NCI-H1694 treated with DMSO at 0.1 percent for 48 hours (cell line): ENCODE measurements at regions not wholly inside any gene's neighbourhood (a gene's known extent, or its start where the extent isn't known, plus 50 kb on each side); places are given as distances from the start of the nearest gene placed in this dataset.
"Not testable (repeated sequence)": the region's sequence is repeated elsewhere in the genome, so short reads cannot be mapped to it uniquely, and the experiment has no call there.

Experiments used
- DNase-seq: peaks from one replicate; lab custom pipeline; 2025; lab: John Stamatoyannopoulos, UW

DNA sequence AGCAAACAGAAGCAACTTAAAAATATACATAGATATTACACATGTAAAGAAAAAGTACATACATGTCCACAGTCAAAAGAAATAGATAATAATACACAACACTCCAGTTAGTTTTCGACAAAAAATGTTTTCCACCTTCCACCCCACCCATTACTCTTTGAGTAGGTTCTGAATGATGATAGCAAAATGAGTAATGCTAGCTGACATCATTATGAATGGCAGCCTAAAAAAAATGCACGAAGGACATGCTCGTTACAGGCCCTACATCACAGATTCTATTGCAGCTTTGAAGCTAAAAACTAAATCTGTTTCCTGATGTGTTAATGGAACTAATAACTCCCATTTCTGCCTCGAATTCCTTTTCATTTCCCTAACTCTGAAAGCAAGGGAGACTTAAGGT lies 578.7 kb upstream of the NETO1 start:
- DNase-seq, result no peak

- no peak for DNase-seq
These were observed 563.8 kb upstream of the NETO1 start for GRCh38 chr18:73431620-73432019.

DNA sequence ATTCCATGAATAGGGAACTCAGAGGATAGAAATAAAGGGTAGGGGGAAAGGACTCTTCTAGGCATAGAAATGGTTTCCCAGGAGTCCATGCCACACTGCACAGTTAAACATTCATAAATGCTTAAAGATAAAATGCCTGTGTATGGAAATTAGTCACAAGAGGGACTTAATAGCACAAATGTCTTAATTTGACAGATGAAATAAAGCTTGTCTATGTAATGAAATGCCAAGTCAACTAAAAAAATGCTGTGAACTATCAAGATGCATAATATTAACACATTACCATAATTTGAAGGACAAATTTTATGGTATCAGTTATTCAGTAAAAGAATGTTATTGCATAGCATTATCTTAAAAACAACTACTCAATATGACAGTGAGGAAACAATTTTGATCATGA lies 553.2 kb upstream of the NETO1 start:
- no peak for DNase-seq

DNA sequence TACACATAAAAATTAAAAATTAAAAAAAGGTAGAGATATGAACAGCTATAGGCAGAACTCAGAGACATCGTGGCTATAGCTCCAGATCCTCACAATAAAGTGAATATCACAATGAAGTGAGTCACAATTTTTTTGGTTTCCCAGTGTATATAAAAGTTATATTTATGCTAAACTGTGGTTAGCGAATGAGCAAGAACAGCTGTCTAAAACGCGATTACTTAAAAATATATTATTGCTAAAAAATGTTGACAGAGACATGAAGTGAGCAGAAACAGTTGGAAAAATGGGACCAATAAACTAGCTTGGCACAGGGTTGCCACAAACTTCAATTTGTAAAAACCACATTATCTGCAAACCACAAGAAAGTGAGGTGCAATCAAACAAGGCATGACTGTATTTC lies 551.7 kb upstream of the NETO1 start:
- DNase-seq, result no peak

GRCh38 chr18:73414598-73414997 lies 546.8 kb upstream of the NETO1 start:
- DNase-seq, result no peak

DNA sequence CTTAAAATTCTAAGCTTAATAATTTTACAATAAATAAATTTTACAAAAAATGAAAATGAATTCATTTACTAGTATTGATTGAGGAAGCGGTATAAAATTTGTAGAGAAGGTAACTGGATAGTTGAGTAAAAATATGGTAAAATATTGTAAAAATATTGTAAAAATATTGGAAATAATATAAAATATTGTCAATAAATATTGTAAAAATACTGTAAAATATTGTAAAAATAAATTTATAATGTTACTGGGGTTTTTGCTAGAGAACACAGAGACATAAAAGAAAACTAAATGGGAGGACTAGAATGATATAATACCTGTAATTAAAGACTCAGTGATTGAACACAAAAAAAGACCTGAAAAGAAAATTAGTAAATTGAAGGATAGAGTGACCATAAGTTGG lies 546.3 kb upstream of the NETO1 start:
- no peak for DNase-seq

- DNase-seq, result no peak
These were observed 541.5 kb upstream of the NETO1 start for GRCh38 chr18:73409242-73409641.

GRCh38 chr18:73408469-73408868 lies 540.7 kb upstream of the NETO1 start:
- no peak for DNase-seq

DNA sequence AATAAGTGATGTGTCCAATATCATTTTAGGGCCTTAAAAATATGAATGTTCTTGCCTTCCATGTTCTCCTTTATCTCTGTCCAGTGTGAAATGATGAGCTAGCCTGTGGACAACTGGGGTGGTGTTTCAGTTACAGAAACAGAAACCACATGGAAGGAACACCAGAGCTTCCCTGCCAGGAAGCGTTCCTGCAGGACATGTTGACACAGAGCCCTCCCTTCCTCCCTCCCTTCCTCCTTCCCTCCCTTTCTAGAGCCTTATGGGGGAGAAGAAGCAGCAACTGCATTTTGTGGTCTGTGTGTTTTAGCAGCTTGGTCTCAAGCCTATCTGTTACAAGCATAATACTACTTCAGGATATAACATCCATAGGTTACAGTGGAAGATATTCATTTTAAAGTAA lies 539.7 kb upstream of the NETO1 start:
- no peak for DNase-seq

DNA sequence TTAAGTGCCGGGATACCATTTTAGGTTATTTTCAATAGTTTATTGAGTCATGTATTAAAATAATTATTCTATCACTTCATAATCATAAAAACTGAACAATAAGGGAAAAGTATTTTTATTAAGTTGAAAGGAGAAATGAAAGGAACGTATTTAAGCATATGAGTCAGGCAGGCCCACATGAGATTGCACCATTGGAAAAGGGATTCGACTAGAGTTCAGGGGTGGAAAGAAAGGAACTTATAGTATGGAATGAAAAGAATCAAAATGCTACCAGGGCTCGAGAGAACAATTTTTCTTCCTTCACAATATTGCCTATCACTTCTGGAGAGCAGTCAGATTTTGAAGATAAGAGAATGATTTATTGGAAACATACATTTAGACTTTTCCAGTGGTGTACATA lies 516.5 kb upstream of the NETO1 start:
- DNase-seq, result no peak

GRCh38 chr18:73381699-73382036 lies 513.9 kb upstream of the NETO1 start:
- no peak for DNase-seq

GRCh38 chr18:73381016-73381698 lies 513.4 kb upstream of the NETO1 start:
- DNase-seq, result no peak

DNA sequence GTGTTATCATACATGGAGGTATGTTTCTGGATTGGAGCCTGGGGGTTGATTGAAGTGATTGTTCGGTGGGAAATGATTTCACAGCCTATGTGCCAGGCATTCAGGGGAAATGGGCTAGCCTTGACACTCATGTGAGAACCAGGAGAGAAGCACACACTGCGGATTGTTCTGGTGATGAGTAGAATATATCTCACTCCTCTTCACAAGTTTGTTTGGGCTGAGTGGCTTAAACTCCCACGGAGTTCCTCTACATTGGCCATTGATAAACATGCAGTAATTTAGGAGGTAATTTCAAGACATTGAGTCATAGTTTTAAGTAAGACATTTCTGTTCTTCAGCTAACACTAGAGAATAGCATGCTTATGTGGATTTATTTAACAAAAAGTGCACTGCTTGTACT lies 498.9 kb upstream of the NETO1 start:
- no peak for DNase-seq

DNA sequence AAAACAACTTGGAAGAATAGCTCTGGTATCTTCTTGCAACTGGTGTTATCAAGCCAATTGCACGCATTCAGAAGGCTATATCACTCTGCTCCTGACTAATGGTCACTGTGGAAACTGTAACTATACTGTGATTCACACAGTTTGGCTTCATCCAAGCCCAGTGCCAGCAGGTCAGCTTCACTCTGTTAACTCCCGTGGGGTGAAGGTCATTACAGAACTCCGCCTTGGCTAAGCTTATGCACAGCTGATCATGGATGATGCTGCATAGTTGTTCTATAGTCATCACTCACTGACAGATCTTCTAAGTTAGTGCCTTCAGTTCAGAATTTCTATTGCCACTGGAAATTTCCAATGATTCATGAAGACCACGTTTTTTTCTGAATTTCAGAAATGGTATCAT lies 497.2 kb upstream of the NETO1 start:
- no peak for DNase-seq

GRCh38 chr18:73355121-73355520 lies 487.3 kb upstream of the NETO1 start:
- no peak for DNase-seq

- DNase-seq, result no peak
These were observed 484.8 kb upstream of the NETO1 start for GRCh38 chr18:73352546-73352945.

DNA sequence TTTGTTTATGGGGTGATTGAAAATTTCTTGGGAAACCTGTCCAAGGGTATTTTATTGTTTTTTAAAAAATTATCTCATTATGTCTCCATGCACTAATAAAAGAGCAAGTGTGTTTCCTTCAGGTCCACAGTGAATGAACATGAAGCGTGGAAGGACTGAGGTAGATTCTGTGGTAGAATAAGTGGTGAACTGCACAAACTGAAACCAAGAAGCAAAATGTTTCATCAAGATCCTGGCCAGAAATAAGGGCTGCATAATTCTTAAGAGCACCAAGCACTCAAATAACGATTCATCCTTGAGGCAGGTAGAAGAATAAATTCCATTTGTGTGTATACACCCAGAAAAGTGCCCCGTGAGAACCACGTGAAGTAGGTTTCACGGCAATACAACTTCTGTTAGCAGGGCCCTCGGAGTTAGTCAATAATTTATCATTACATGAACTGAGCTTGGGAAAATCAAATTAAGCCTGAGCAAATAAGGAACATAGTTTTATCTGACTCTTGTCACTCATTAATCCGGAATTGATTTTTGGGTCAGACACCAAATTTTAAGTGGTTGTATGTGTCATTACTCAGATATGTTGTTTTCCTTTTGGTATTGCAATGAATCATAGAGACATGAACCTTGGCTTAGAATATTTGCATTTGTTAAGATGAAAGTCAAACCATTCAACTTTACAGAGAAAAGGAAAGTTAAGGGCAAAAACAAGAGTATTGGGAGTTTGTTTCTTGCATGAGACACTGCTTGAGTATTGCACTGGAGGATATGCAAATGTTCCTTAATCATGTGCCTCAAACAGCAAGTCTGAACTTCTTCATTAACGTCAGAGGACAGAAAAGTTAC lies 472.6 kb upstream of the NETO1 start:
- DNase-seq, result no peak

- no peak for DNase-seq
These were observed 463.5 kb upstream of the NETO1 start for GRCh38 chr18:73331212-73331772.

DNA sequence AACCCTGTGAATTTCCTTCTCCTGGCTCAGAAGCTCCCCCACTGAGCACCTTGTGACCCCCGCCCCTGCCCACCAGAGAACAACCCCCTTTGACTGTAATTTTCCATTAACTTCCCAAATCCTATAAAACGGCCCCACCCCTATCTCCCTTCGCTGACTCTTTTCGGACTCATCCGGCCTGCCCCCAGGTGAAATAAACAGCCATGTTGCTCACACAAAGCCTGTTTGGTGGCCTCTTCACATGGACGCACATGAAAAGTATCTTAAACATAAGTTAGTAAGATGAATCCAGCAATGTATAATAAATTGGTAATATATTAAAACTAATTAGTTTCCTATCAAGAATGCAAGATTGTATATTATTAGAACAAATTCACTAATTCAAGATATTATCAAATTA lies 462.3 kb upstream of the NETO1 start:
- DNase-seq, result not testable (repeated sequence)

GRCh38 chr18:73324187-73324831 lies 456.5 kb upstream of the NETO1 start:
- DNase-seq, result not testable (repeated sequence)

- no peak for DNase-seq
These were observed 451.1 kb upstream of the NETO1 start for GRCh38 chr18:73318739-73319479.

GRCh38 chr18:73316513-73316912 lies 448.7 kb upstream of the NETO1 start:
- no peak for DNase-seq
